ENCODE measurements at regions not wholly inside any gene's neighbourhood (a gene's known extent, or its start where the extent isn't known, plus 50 kb on each side); places are given as distances from the start of the nearest gene placed in this dataset.

DNA sequence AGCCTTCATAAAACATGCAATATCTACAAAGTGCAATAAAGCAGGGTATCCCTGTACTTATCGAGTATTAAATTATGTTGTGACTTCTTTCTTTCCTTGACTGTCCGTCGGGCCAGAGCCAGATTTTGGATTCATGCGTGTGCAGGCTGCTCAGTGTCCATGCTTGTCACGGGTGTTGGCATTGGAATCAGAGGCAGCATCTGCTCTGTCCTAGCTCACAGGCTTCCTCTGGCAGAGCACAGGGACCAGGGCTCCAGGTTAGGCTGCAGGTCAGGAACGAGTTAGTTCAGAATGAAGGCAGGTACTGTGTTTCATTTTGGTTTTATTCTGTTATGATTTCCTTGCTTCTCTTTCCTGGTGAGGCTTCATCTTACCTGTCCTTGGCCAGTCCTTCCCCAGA is 249.8 kb downstream of the AUH start:
- TF ChIP-seq, protein P1, sequence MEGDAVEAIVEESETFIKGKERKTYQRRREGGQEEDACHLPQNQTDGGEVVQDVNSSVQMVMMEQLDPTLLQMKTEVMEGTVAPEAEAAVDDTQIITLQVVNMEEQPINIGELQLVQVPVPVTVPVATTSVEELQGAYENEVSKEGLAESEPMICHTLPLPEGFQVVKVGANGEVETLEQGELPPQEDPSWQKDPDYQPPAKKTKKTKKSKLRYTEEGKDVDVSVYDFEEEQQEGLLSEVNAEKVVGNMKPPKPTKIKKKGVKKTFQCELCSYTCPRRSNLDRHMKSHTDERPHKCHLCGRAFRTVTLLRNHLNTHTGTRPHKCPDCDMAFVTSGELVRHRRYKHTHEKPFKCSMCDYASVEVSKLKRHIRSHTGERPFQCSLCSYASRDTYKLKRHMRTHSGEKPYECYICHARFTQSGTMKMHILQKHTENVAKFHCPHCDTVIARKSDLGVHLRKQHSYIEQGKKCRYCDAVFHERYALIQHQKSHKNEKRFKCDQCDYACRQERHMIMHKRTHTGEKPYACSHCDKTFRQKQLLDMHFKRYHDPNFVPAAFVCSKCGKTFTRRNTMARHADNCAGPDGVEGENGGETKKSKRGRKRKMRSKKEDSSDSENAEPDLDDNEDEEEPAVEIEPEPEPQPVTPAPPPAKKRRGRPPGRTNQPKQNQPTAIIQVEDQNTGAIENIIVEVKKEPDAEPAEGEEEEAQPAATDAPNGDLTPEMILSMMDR (conservative IDR thresholded peaks at IDR 0.05; ENCODE audit: low read depth, low read length): no peak
- TF ChIP-seq EZH2 (IDR thresholded peaks at IDR 0.05; ENCODE audit: borderline replicate concordance, low read depth, low read length, poor library complexity, severe bottlenecking): no peak
